ENCODE measurements at regions not wholly inside any gene's neighbourhood (a gene's known extent, or its start where the extent isn't known, plus 50 kb on each side); places are given as distances from the start of the nearest gene placed in this dataset.
A peak's percentile ranks its signal among the peaks of the same experiment; 100 is the strongest.
"Not testable (repeated sequence)": the region's sequence is repeated elsewhere in the genome, so short reads cannot be mapped to it uniquely, and the experiment has no call there.

DNA sequence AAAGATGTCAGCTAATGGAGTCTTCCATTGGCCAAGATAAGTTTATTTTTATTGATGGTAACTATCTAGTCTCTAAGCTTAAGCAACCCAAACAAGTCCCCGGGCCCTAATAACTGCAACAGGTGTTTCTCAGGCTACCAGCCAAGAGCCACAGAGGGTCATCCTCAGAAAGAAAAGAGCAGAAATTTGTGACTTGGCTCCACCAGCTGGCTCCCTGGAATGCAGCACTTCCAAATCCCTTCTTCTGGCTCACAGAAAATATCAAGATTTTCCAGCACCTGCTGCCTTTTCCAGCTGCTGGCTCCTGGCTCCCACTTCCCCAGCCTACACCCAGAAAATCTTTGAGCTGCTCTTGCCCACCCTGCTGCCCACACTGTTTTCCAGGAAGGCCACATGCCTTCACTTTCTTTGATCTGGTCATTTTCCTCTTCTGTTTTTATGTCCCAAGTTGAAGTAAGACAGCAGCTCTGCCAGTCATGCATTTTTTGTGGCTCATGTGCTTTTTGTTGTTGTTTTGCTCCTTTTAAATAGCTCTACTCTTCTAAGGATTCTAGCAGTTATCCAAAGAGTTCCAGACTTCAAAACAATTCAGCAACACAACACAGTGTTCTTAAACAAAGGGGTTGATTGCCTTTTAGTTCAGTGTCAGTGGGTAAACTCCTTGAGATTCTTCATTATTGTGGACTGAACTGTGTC, 151.0 kb upstream of the SMLR1 start:
- peak; percentile 20 for DNase-seq

DNA sequence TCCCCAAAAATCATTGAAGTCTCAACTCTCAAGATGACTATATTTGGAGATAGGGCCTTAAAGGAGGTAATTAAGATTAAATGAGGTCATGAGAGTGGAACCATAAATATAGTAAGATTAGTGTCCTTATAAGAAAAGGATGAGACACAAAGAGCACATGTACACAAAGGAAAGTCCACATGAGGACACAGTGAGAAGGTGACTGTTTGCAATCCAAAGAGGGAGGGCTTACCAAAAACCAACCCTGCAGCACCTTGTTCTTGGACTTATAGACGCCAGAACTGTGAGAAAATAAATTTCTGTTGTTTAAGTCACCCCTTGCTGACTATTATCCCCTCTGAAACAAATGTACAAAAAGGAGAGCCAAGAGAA, 150.4 kb upstream of the SMLR1 start:
- no peak for DNase-seq

DNA sequence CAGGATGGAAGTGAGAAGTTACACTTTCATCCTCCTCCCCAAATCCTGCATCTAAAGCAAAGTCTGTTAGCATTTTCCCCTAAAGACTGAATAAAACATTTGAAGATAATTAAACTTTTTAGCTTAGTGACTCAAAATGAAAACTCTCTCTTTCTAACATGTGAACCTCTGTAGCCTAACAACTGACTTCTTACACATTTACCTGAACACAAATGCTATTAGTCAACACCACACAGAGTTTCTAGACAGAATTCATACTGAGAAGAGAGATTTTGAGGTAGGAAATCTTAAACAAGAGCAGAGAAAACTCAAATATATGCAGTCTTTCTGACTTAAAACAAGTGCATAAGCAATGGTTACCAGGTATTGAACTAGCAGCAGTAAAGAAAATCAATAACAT, 149.9 kb upstream of the SMLR1 start:
- no peak for DNase-seq

DNA sequence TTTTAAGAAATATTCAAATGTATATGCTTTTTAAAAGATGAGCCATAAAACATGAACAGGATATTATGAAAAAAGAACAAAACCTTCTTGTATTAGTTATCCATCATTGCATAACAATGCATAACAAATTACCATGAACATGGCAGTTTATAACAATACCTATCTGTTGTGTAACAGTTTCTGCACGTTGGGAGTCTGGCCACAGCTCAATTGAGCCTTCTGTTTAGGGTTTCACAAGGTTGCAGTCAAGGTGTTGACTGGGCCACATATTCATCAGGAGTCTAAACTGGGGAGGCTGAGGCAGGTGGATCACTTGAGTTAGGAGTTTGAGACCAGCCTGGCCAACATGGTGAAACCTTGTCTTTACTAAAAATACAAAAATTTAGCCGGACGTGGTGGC, 149.4 kb upstream of the SMLR1 start:
- DNase-seq, result no peak

DNA sequence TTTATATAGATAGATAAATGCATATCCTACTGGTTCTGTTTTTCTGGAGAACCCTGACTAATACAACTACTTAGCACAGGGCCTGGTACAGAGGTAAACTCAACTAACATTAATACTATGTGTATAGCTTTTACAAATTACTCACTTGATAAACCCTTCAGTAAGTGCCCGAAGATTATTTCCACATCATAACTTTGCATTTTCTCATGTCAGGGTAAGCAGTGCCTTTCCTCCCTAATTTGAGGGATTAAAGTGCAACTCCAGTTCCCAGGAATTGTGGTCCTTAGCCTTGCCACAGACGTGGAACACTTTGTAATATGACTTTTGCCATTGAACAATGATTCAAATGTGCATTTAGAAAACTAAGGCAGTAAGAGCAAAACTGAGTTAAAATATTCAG, 147.5 kb upstream of the SMLR1 start:
- DNase-seq, result no peak

DNA sequence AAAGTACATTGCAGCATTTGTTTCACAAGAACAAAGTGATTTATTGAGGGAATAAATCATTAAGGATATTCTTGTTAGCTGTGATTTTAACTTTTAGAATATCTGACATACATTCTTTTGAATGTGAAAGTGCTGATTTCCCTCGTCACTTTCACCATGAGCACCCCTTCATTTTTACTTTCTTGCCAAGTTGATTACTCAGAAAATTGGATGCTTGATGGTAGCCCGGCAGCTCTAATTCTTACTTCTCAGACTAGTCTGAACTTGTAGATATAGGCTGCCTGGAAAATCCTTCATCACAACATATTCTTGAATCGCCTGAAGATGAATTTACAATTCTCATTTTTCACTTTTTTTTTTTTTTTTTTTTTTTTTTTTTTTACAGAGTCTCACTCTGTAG, 147.1 kb upstream of the SMLR1 start:
- DNase-seq, result no peak

DNA sequence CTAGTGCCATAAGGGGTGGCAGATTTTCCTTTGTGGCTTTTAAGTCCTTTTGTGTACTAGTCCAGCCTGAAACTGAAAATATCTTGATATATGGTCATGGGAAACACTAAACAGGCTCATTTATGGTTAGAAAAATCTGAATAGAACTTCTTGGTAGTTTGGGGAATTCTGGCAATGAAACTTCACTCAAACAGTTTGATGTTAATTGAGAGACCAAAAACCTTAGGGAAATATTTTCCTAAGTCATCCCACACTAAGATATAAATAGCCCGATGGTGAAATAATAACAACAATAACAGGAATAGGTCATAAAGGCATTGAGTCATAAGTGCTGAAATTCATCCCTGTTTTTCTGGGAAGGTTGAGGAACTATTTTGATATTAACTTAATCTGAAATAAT, 146.2 kb upstream of the SMLR1 start:
- no peak for DNase-seq

DNA sequence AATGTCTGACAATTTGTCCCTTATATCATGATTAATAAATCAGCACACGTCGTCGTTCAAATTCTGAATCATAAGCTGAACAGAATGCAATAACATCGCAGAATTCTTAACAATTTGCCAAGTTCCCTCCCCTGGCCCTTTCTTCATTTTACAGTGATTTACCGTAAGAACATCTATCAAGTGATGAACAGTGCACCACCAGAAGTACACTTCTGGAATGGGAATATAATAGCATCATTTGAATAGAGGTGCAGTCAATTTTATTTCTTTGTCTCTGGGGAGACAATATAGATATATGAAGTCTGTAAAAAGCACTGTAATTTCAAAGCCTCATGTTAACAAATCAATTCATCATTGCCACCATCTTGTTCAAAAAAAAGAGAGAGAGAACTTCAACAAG, 145.1 kb upstream of the SMLR1 start:
- no peak for DNase-seq

DNA sequence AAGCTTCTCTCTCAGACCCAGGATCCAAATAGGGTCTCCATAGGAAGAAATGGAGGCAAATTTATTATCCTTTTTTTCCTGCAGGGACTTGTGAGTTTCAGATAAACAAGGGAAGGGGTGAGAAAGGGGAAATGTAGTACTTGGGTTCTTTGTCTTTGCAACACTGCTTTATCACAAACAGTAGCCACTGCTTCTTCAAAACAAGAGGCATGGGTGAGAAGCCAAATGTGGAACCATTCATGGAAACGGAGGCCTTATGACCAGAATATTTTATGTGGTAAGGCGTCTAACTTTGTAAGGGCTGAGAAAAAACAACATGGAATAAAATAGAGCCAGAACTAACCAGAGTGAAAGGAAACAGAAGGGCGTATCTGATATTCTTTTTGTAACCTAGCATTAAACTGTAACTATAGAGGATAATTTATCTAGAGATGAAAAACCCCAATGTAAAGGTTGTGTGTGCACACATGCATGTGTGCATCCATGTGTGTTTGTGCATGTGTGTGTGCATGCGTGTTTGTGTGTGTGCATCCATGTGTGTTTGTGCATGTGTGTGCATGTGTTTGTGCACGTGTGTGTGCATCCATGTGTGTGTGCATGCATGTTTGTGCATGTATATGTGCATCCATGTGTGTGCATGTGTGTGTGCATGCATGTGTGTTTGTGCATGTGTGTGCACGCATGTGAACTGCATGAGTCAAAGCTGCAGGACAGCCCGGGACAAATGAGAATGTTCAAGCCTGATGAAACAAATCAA, 143.3 kb upstream of the SMLR1 start:
- no peak for DNase-seq

DNA sequence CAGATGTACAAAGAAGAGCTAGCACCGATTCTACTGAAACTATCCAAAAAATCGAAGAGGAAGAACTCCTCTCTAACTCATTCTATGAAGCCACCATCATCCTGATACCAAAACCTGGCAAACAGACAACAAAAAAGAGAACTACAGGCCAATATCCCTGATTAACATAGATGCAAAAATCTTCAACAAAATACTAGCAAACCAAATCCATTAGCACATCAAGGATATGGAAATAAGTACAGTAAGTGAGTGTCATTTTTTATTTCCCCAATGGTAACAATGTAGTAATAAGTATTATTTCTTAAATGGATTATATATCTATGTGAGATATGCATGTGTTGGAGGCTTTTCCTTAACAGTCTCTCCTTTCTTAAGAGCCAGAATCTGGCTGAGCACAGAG, 134.5 kb upstream of the SMLR1 start:
- DNase-seq, result no peak

DNA sequence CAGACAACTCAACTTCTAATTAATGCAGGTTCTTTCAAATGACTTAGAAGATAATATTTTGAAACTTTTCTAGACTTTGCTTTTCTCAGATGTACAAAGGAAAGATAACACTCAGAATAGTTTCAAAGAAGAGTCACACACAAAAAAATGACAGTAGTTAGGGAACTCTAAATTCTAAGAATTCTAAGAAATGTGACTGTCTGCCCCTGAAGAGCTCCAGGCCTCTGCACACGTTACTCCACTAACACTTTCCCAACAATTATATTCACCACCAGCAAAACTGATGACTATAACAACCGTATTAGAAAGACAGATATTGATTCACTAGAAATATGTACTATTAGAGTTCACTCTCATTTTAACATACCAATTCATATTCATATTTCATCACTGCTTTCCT, 133.3 kb upstream of the SMLR1 start:
- no peak for DNase-seq

DNA sequence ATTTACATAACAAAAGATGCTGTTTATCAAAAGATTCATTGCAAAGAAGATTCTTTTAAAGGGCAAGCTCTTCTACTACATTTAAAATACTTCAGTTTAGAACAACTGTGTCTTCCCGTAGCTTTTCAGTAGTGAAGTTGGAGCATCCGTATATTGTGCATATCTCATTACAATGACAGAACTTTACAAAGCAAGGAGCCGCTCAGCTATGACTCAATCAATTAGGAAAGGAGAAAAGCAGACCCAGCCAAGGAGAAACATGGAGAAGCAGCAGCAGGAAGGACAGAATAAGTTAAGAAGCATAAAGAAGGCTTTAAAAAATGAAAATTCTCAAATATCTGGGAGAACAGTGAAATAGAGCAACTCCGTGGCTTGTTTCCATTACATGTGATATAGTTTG, 132.6 kb upstream of the SMLR1 start:
- DNase-seq, result no peak

DNA sequence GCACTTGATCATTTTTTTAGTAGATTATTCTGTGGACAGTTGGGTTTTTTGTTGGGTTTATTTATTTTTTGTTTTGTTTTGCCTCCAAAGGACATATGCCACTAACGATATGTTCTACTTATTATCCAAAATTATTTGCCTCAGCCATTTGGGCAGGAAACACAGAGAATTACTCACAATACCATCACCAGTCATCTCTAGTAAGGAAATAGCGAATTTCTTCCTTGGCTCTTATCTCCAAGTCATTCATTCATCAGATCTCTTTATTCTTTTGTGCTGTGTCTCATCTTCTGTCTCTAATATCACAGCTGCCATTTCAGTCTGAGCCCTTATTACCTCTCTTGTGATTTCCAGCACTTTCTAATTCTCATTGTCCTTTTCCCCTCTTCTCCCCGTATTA, 130.4 kb upstream of the SMLR1 start:
- no peak for DNase-seq

DNA sequence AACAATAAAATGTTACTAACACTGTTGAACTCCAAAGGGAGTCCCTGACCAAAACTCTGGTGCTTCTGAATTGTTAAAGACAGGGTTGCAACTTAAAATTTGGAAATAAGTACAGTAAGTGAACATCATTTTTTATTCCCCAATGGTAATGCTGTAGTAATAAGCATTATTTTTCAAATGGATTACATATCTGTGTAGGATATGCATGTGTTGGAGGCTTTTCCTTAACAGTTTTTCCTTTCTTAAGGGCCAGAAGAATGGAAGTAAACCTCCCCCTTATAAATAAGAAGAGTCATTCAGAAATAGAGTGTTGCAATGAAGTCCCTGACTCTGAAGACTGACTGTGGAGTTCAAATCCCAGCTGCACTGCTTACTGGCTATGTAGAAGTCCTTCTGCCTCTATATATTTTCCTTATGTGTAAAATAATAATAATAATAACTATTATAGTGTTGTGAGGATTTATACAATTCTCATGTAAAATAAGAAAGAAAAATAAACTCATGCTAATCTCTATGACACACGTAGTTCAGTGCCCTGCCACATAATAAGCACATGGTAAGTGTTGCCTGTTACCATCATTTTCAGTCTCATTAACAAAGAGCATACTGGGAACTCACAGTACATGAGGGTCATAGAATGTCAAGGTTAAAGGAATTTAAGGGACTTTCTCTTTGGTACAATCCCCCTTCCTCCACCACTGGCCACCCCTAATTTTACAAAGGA, 129.8 kb upstream of the SMLR1 start:
- no peak for DNase-seq

DNA sequence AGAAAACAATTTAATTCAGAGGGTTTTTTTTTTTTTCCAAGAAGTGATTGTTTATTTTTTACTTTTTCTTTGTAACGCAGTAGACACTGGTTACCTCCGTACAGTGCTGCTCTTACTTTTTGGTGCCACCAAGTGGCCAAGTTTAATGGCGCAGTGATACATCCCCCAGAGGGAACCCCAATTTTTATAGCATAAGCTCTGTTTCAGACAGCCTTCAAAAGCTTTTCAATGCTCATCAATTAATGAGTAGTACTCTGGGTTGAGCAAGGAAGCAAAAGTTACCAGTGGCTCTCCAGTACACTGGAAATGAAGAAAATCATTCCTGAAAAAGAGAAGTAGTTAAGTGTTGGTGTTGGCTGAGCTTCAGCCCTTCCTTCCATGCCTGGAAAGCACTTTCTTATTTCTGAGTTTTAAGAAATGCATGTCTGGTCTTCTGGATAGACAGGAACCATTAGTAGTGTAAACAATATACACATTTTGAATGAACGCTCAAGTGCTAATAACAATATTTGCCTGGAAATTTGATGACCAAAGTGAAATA, 129.1 kb upstream of the SMLR1 start:
- DNase-seq, result peak; percentile 5

DNA sequence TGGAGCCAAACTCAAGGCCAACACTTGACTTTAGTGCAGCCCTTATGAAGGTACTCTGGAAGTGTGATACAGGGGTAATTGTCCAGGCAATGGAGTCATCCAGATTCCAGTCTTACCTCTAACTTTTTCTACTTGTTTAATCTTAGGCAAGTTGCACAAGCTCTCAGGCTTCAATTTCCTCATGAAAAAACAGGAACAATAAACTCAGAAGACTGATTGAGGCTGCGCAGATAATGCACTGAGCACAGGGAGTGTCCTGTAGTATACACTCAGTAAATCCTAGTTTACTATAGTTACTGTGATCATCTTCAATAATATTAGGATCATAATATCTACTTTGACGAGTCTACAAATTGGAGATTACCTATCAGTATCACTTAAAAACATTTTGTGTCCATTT, 127.5 kb upstream of the SMLR1 start:
- no peak for DNase-seq

DNA sequence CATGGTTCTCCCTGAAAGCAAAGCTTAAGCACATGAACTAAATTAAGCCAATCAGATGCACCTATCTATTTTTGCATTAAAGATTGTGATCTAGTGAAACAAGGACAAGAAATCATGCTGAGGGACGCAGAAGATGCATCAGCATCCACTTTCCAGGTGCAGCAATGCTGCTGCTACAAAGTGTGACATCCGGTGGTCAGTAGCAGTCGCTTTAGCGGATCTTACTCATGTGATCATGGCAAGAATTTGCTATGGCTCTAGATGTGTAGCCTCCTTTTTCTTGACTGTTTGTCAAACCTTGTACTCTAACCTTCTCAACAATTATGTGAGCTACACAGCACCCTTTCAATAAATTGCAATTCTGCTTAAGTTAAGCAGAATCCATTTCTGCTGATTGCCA, 126.8 kb upstream of the SMLR1 start:
- DNase-seq, result no peak

DNA sequence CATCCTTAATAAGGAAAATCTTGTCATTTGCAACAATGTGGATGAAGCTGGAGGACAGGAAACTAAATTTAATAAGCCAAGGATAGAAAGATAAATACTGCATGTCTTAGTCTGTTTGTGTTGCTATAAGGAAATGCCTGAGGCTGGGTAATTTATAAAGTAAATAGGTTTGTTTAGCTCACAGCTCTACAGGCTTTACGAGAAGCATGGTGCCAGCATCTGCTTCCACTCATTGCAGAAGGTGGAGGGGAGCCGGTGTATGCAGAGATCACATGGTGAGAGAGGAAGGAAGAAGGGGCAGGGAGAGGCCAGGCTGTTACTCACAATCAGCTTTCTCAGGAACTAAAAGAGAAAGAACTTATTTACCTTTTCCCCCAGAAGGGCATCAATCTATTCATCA, 118.9 kb upstream of the SMLR1 start:
- no peak for DNase-seq

DNA sequence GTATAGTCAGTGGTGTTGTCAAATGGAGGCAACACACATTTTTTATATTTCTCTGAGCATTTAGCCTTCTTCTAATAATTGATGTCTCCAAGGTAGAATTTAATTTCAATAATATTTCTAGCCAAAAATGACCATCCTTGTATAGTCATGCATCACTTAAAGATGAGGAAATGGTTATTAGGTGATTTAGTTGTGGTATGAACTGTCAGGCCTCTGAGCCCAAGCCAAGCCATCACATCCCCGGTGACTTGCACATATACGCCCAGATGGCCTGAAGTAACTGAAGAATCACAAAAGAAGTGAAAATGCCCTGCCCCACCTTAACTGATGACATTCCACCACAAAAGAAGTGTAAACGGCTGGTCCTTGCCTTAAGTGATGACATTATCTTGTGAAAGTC, 115.6 kb upstream of the SMLR1 start:
- DNase-seq, result not testable (repeated sequence)

DNA sequence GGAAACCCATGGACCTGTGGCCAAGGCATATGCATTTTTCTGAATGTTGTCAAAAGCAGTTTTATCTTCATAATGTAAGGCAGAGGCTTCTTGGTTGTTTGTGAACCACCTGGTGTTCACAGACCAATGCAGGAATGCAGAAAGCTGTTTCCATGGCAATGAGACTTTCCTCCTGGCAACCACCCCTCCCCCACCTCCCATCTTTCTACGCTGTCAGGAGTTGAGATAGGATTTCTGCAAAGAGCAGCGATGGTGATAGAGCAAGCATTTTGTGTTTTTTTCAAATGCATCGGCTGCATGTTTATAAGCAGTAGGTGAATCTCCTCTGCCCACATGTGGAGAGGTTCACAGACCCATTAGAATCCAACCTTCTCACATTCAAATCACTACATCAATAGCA, 114.1 kb upstream of the SMLR1 start:
- no peak for DNase-seq

DNA sequence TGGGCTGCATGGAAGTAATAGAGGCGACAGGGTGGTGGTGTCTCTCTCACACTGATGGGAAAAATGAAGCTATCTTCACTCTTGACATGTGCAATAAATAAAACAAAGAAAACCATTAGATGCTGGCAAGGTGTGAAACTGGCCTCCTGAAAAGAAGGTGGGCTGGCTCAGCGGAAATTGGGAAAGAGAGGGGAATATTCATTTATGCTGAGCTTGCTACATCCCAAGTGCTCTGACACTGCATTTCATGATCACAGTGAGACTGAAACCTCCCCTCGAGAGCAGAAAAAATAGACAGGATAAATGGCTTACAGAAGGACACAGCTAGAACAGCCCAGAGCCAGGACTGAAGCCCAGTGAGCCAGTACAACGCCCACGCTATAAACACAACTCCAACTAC, 112.1 kb upstream of the SMLR1 start:
- no peak for DNase-seq

DNA sequence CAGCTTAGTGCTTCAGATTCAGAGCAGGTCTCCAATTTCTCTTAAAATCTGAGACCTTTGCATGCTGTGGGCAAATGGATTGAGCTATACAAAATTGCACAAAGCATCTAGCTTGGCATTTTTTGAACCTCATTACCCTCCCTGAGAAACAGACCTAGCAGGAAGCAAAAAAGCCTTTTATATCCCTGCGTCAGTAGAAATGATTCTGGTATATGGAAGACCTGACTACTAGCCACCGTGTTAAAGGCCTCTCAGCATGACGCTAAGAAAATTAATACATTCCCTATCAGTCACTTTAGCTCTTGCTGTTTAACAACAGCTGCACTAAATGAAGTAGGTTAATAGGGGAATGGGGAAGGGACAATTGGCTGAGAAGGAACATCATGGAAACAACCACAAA, 110.7 kb upstream of the SMLR1 start:
- DNase-seq, result no peak

DNA sequence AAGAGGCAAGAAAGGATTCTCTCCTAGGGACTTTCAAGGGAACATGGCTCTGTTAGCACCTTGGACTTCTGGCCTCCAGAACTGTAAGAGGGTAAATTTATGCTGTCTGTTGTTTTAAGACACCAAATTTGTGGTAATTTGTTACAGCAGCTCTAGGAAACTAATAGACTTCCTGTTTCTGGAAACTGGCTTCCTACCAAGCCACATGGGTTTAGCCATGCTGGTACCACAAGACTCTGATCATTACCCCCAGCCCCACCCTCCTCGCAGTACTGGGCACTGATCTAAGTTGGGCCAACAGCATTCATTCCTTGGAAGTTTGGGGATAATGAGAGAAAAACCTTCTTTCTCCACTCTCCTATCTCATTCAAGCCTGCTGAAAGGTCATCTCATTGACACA, 109.5 kb upstream of the SMLR1 start:
- DNase-seq, result no peak

DNA sequence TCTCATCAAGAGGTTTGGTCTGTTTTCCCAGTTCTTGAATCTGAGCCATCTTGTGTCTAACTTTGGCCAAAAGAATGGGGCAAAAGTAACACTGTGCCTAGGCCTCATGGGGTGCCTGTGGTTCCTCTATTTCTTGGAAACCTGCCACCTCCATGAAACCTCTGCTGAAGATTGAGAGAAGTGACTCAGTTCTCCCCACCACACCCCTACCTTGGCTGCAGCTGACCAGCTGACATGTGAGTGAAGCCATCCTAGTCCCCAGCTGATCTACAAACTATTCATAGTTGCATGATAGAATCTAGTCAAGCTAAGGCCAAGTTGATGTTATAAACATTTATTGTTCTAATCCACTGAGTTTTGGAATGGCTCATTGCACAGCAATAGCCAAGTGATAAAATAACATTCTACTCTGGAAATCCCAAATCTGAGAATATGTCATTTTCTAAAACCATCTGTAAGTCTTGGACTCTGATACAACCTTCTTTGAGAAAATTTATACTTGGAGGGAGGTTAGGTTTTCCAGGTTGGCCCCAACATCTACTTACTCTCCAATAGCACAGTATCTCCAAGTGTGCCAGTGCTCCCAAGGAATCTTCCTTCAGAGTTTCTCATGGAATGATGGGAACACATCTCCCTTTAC, 107.0 kb upstream of the SMLR1 start:
- DNase-seq, result no peak
